KMS-11 (cell line): ENCODE measurements at regions not wholly inside any gene's neighbourhood (a gene's known extent, or its start where the extent isn't known, plus 50 kb on each side); places are given as distances from the start of the nearest gene placed in this dataset.

Experiments
- H2AFZ ChIP-seq: fragments of 200-600 bp; sonication (generic); 2 replicates; pipeline ENCODE4 v1.6.1; 2016; ENCODE audit warnings: antibody characterized with exemption, mixed run types, low read depth
- H3K27ac ChIP-seq: fragments of 200-600 bp; sonication (generic); 2 replicates; pipeline ENCODE4 v1.6.1; 2016; ENCODE audit warnings: mild to moderate bottlenecking, mixed run types
- H3K27me3 ChIP-seq: fragments of 200-600 bp; sonication (generic); 2 replicates; pipeline ENCODE4 v1.6.1; 2017; ENCODE audit warnings: mild to moderate bottlenecking, low read depth, mixed run types, moderate library complexity; ENCODE audit not compliant: insufficient read depth
- H3K36me3 ChIP-seq: fragments of 200-600 bp; sonication (generic); 2 replicates; pipeline ENCODE4 v1.6.1; 2017; ENCODE audit warnings: mild to moderate bottlenecking, mixed run types; ENCODE audit not compliant: insufficient read depth
- H3K4me1 ChIP-seq: fragments of 200-600 bp; sonication (generic); 2 replicates; pipeline ENCODE4 v1.6.1; 2016; ENCODE audit warnings: mild to moderate bottlenecking, low read depth, mixed run types; ENCODE audit not compliant: poor library complexity, severe bottlenecking
- H3K4me2 ChIP-seq: fragments of 200-600 bp; sonication (generic); 2 replicates; pipeline ENCODE4 v1.7.0; 2016; ENCODE audit warnings: mild to moderate bottlenecking, mixed run types
- H3K4me3 ChIP-seq: fragments of 200-600 bp; sonication (generic); IDR thresholded peaks from 2 replicates; pipeline ENCODE4 v1.6.1; 2017; ENCODE audit warnings: low read depth, low read length, mixed read lengths; ENCODE audit not compliant: insufficient read depth
- H3K79me2 ChIP-seq: fragments of 200-600 bp; sonication (generic); 2 replicates; pipeline ENCODE4 v1.6.1; 2016; ENCODE audit warnings: low read depth, mixed run types; ENCODE audit not compliant: insufficient read depth
- H3K9ac ChIP-seq: fragments of 200-600 bp; sonication (generic); 2 replicates; pipeline ENCODE4 v1.6.1; 2016; ENCODE audit warnings: mild to moderate bottlenecking, mixed run types
- H4K20me1 ChIP-seq: fragments of 200-600 bp; sonication (generic); 2 replicates; pipeline ENCODE4 v1.6.1; 2016; ENCODE audit warnings: mild to moderate bottlenecking, mixed run types; ENCODE audit not compliant: insufficient read depth
- CTCF ChIP-seq: fragments of 200-600 bp; sonication (generic); conservative IDR thresholded peaks from 2 replicates; pipeline ENCODE4 v1.6.1; 2017; ENCODE audit warnings: low read depth, mild to moderate bottlenecking, antibody characterized with exemption, low read length, moderate library complexity, mixed read lengths

- Histone ChIP-seq H4K20me1 (no peaks in the 10 kb centered on the region), H3K36me3 (no peaks in the 10 kb centered on the region), H3K4me1 (peaks cover 36% of the 10 kb centered on the region), H3K4me2 (no peak overlapping the region), H3K27me3 (no peaks in the 10 kb centered on the region), H2AFZ (no peak overlapping the region), H3K4me3 (no peak overlapping the region), H3K27ac (no peak overlapping the region), H3K9ac (no peak overlapping the region), H3K79me2 (no peaks in the 10 kb centered on the region)
- no peak for TF ChIP-seq CTCF
Observed at GRCh38 chr4:86483173-86483490, 111.0 kb upstream of the PTPN13 start.

GRCh38 chr4:86483773-86484172 is 110.3 kb upstream of the PTPN13 start:
- no peak for TF ChIP-seq CTCF
- peaks cover 36% of the 10 kb centered on the region for H3K4me1 ChIP-seq
- H4K20me1 ChIP-seq: no peaks in the 10 kb centered on the region
- H3K36me3 ChIP-seq: no peaks in the 10 kb centered on the region
- no peak overlapping the region for H3K4me3 ChIP-seq
- H3K27me3 ChIP-seq: no peaks in the 10 kb centered on the region
- no peaks in the 10 kb centered on the region for H3K79me2 ChIP-seq
- no peak overlapping the region for H3K9ac ChIP-seq
- no peak overlapping the region for H2AFZ ChIP-seq
- H3K4me2 ChIP-seq: peak overlapping the region; percentile 57
- no peak overlapping the region for H3K27ac ChIP-seq

- no peak overlapping the region for H3K4me3 ChIP-seq
- no peak overlapping the region for H2AFZ ChIP-seq
- no peak overlapping the region for H3K27ac ChIP-seq
- H3K4me1 ChIP-seq: peaks cover 36% of the 10 kb centered on the region
- peak overlapping the region; percentile 57 for H3K4me2 ChIP-seq
- H3K79me2 ChIP-seq: no peaks in the 10 kb centered on the region
- TF ChIP-seq CTCF: no peak
- no peaks in the 10 kb centered on the region for H3K27me3 ChIP-seq
- no peaks in the 10 kb centered on the region for H3K36me3 ChIP-seq
- no peaks in the 10 kb centered on the region for H4K20me1 ChIP-seq
- no peak overlapping the region for H3K9ac ChIP-seq
Observed at GRCh38 chr4:86484241-86484640, 109.9 kb upstream of the PTPN13 start.

GRCh38 chr4:86487738-86488348 is 106.3 kb upstream of the PTPN13 start:
- Histone ChIP-seq H3K27me3 (no peaks in the 10 kb centered on the region), H3K27ac (no peak overlapping the region), H3K79me2 (no peaks in the 10 kb centered on the region), H3K9ac (no peak overlapping the region), H3K4me1 (peaks cover 30% of the 10 kb centered on the region), H2AFZ (no peak overlapping the region), H3K36me3 (no peaks in the 10 kb centered on the region), H3K4me3 (no peak overlapping the region), H3K4me2 (no peak overlapping the region), H4K20me1 (no peaks in the 10 kb centered on the region)
- no peak for TF ChIP-seq CTCF
